ENCODE measurements at regions not wholly inside any gene's neighbourhood (a gene's known extent, or its start where the extent isn't known, plus 50 kb on each side); places are given as distances from the start of the nearest gene placed in this dataset.
"Not testable (repeated sequence)": the region's sequence is repeated elsewhere in the genome, so short reads cannot be mapped to it uniquely, and the experiment has no call there.

DNA sequence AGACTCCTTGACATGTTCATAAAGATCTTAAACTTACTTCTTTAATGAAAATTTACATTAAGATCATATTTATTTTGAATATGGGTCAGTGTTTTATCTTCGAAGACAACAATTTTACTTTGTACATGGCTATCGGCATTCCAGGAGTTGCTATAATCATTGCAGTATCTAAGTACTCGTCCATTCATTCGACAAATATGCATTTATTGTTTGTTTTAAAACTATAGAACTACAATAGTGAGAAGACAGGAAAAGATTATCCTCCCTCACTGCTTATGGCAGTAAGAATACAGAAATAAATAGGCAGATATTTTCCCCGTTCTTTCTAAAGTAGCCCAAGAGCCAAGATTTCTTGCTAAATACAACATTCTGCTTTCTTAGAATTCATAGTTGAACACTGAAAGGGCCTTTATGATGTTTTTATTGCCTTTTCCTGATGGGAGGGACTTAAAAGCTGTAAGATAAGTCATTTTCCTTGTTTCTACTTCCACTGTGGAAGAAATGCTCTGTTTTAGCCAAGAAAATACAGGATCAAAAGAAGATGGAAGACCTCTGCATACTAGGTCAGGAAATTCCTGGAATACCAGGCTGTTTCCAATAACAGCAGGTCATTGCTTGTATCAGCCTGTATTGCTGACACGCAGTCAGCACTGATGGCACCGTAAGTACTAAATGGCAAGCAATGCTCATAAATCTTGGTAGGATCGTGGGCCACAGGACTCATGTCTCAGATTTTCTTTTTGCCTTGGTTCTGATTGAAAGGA is 521.0 kb upstream of the ATP2B1 start:
- TF ChIP-seq, protein P1, sequence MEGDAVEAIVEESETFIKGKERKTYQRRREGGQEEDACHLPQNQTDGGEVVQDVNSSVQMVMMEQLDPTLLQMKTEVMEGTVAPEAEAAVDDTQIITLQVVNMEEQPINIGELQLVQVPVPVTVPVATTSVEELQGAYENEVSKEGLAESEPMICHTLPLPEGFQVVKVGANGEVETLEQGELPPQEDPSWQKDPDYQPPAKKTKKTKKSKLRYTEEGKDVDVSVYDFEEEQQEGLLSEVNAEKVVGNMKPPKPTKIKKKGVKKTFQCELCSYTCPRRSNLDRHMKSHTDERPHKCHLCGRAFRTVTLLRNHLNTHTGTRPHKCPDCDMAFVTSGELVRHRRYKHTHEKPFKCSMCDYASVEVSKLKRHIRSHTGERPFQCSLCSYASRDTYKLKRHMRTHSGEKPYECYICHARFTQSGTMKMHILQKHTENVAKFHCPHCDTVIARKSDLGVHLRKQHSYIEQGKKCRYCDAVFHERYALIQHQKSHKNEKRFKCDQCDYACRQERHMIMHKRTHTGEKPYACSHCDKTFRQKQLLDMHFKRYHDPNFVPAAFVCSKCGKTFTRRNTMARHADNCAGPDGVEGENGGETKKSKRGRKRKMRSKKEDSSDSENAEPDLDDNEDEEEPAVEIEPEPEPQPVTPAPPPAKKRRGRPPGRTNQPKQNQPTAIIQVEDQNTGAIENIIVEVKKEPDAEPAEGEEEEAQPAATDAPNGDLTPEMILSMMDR (conservative IDR thresholded peaks at IDR 0.05; ENCODE audit: low read depth): no peak
- H3K27ac ChIP-seq: no peak overlapping the region
- DNase-seq (ENCODE audit: low spot score): peak; percentile 19
- ChIA-PET POLR2A (ENCODE audit: low non-redundant PET) (no interaction called here), CTCF (no interaction called here)

DNA sequence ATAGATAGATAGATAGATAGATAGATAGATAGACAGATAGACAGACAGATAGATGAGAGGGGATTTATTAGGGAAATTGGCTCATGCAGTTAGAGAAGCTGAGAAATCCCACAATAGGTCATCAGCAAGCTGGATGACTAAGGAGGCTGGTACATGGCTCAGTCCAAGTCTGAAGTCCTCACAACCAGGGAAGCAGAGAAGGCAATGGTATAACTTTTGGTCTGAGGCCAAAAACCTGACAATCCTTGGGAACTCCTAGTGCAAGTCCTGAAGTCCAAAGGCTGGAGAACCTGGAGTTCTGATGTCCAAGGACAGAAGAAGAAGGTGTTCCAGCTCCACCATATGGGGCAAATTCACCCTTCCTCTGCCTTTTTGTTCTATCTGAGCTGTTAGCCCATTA is 517.6 kb upstream of the ATP2B1 start:
- CTCF ChIA-PET: no interaction called here
- no peak for DNase-seq (ENCODE audit: low spot score)
- POLR2A ChIA-PET (ENCODE audit: low non-redundant PET): no interaction called here

DNA sequence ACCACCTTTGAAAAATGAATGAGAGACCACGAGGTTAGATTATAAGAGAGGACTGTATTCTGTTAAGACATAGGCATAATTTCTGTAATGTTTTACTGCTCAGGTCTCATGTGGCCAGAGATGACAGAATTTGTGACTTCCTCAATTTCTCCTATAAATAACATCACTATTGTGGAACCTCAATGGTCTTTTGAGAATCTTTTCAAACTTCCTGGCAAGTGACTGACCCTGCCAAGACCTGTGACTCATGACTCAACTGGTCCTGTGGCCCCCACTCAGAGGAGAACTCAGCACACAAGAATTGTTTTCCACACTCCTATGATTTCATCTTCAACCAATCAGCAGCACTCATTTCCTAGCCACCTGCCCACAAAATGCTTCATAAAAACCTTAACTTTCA is 508.2 kb upstream of the ATP2B1 start:
- TF ChIP-seq, protein P1 (conservative IDR thresholded peaks at IDR 0.05; ENCODE audit: low read depth): no peak
- CTCF ChIA-PET: no interaction called here
- no peak for DNase-seq (ENCODE audit: low spot score)
- POLR2A ChIA-PET (ENCODE audit: low non-redundant PET): interaction anchor here (0.7 kb wide), 1 partner anchor 280 kb away, joined by 3 read pairs; no protein-coding TSS in a partner anchor
- no peak overlapping the region for H3K27ac ChIP-seq

More for the DNA sequence above, 517.6 kb upstream of the ATP2B1 start:
- TF ChIP-seq, protein P1 (conservative IDR thresholded peaks at IDR 0.05; ENCODE audit: low read depth): no peak
- H3K27ac ChIP-seq: no peak overlapping the region

DNA sequence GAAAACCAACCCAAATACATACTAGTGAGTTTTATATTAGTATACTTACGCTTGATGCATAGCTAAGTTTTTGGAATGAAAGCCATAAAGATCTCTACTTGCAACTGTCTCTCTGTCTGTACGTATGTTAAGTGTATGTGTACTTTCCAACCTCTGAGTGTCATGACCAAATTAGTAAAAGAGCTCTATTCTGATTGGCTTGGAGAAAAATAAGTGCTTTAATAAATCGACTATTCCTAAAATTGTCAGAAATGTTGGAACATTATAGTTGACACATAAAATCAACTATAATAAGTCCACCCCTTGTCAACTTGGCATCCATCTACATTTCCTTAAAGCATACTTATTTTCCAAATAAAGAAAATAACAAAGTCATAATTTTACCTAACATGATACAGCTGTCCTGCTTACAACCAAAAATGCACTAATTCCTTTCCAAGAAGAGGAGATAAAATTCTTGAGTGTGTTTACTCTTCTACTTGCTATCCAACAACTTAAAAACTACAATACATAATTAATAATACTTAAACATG is 507.4 kb upstream of the ATP2B1 start:
- ChIA-PET CTCF (no interaction called here), POLR2A (ENCODE audit: low non-redundant PET) (interaction anchor here (0.7 kb wide), 1 partner anchor 280 kb away, joined by 3 read pairs; no protein-coding TSS in a partner anchor)
- no peak for DNase-seq (ENCODE audit: low spot score)
- no peak overlapping the region for H3K27ac ChIP-seq
- TF ChIP-seq, protein P1 (conservative IDR thresholded peaks at IDR 0.05; ENCODE audit: low read depth): no peak

DNA sequence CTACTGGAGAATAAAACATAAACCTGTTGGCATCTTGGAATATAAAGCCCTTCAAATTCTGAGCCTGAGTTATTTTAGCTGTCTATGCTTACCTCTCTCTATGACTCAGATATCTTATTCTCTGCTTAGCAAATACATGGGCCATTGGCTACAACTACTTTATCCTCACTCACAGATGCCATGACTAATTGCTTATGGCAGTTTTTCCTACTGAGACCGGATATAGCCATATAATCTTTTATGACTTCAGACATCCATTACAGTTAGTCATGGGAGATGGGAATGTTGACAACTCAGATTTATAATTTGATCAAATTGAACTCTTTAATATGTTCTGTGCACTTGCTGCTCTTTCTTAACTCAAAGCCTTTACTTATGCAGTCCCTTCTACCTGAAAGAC is 502.4 kb upstream of the ATP2B1 start:
- CTCF ChIA-PET: no interaction called here
- POLR2A ChIA-PET (ENCODE audit: low non-redundant PET): no interaction called here
- DNase-seq (ENCODE audit: low spot score): peak; percentile 84

DNA sequence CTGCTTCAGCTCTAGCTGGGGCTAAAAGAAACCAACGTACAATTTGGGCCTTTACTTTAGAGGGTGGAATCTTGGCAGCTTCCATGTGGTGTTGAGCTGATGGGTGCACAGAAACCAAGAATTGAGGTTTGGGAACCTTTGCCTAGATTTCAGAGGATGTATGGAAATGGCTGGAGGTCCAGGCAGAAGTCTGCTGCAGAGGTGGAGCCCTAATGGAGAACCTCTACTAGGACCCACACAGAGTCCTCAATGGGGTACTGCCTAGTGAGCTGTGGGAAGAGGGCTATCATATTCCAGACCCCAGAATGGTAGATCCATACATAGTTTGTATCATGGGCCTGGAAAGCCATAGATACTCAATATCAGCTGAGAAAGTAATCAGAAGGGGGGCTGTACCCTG is 500.4 kb upstream of the ATP2B1 start:
- TF ChIP-seq, protein P1 (conservative IDR thresholded peaks at IDR 0.05; ENCODE audit: low read depth): no peak
- CTCF ChIA-PET: no interaction called here

More for the DNA sequence above, 502.4 kb upstream of the ATP2B1 start:
- no peak overlapping the region for H3K27ac ChIP-seq
- TF ChIP-seq, protein P1 (conservative IDR thresholded peaks at IDR 0.05; ENCODE audit: low read depth): no peak

DNA sequence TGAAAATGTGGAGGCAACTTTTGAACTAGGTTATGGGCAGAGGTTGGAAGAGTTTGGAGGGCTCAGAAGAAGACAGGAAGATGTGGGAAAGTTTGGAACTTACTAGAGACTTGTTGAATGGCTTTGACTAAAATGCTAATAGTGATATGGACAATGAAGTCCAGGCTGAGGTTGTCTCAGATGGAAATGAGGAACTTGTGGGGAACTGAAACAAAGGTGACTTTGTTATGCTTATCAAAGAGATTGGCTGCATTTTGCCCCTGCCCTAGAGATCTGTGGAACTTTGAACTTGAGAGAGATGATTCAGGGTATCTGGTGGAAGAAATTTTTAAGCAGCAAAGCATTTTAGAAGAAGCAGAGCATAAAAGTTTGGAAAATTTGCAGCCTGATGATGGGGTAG is 499.7 kb upstream of the ATP2B1 start:
- CTCF ChIA-PET; POLR2A ChIA-PET (ENCODE audit: low non-redundant PET); H3K27ac ChIP-seq; DNase-seq (ENCODE audit: low spot score): not testable (repeated sequence)

More for the DNA sequence above, 500.4 kb upstream of the ATP2B1 start:
- DNase-seq (ENCODE audit: low spot score): no peak
- POLR2A ChIA-PET (ENCODE audit: low non-redundant PET): no interaction called here
- H3K27ac ChIP-seq: no peak overlapping the region
